Tibial artery (tissue), 4 donors: ENCODE measurements at regions not wholly inside any gene's neighbourhood (a gene's known extent, or its start where the extent isn't known, plus 50 kb on each side); places are given as distances from the start of the nearest gene placed in this dataset.

Source experiments
- DNase-seq, 2 donors: peaks; one replicate each; pipeline ENCODE4 v3.0.0-alpha.2; 2019
- H3K27ac ChIP-seq, 2 donors: fragments of 200-600 bp; sonication (generic) in 1 of 2; 1 replicate in 1 of 2; 2 replicates in 1 of 2; pipeline ENCODE4 v1.5.1; 2018 to 2019; ENCODE audit warnings: mild to moderate bottlenecking in 1 of 2
- H3K27me3 ChIP-seq, 2 donors: fragments of 200-600 bp; sonication (generic) in 1 of 2; one replicate each; pipeline versions ENCODE4 v1.5.1 to v1.6.0; 2016 to 2019
- H3K36me3 ChIP-seq, 3 donors: fragments of 200-600 bp; sonication (generic) in 2 of 3; one replicate each; pipeline ENCODE4 v1.5.1; 2016 to 2019; ENCODE audit warnings: mild to moderate bottlenecking in 2 of 3
- H3K4me1 ChIP-seq, 4 donors: fragments of 200-600 bp; sonication (generic) in 2 of 4; 1 replicate in 3 of 4; 2 replicates in 1 of 4; pipeline ENCODE4 v1.5.1; 2016 to 2019
- H3K4me3 ChIP-seq, 2 donors: fragments of 200-600 bp; sonication (generic) in 1 of 2; 1 replicate in 1 of 2; 2 replicates in 1 of 2; pipeline ENCODE4 v1.5.1; 2018 to 2019; ENCODE audit warnings: mild to moderate bottlenecking in 2 of 2
- H3K9me3 ChIP-seq, 3 donors: fragments of 200-600 bp; sonication (generic) in 1 of 3; one replicate each; pipeline ENCODE4 v1.5.1; 2016 to 2019
- CTCF ChIP-seq, 2 experiments: fragments of 200-600 bp in 1 of 2; fragments of 450-650 bp in 1 of 2; IDR thresholded peaks; one replicate each; pipeline ENCODE4 v1.5.1; 2017 to 2019; ENCODE audit warnings: antibody characterized with exemption in 2 of 2, mild to moderate bottlenecking in 1 of 2, moderate library complexity in 1 of 2
- intact Hi-C: fragments of 100-400 bp; cut with DNase I; formaldehyde crosslinking; loops from one replicate; pipeline ENCODE4 v1.15.0; 2023; ENCODE audit warnings: low total_unique reads

- no peak overlapping the region for H3K27ac ChIP-seq
- no peak for DNase-seq
Measured at GRCh38 chr13:99132295-99132835, 68.3 kb upstream of the UBAC2 start.

GRCh38 chr13:99133230-99133629, 67.4 kb upstream of the UBAC2 start:
- intact Hi-C loops: no loop called here
- no peak overlapping the region for H3K27ac ChIP-seq
- no peaks in the 10 kb centered on the region for H3K4me1 ChIP-seq
- H3K4me3 ChIP-seq: no peak overlapping the region
- no peak for TF ChIP-seq CTCF (IDR thresholded peaks at IDR 0.05)
- no peaks in the 10 kb centered on the region for H3K27me3 ChIP-seq
- no peaks in the 10 kb centered on the region for H3K36me3 ChIP-seq
- no peak for DNase-seq
- H3K9me3 ChIP-seq: no peaks in the 10 kb centered on the region

More at GRCh38 chr13:99132295-99132835, 68.3 kb upstream of the UBAC2 start:
- no peaks in the 10 kb centered on the region for H3K27me3 ChIP-seq
- H3K4me1 ChIP-seq: no peaks in the 10 kb centered on the region
- intact Hi-C loops: no loop called here
- no peak for TF ChIP-seq CTCF (IDR thresholded peaks at IDR 0.05)
- no peaks in the 10 kb centered on the region for H3K36me3 ChIP-seq
- no peaks in the 10 kb centered on the region for H3K9me3 ChIP-seq
- H3K4me3 ChIP-seq: no peak overlapping the region

GRCh38 chr13:99133848-99134247, 66.8 kb upstream of the UBAC2 start:
- no peak for DNase-seq
- Histone ChIP-seq H3K27ac (no peak overlapping the region), H3K36me3 (no peaks in the 10 kb centered on the region), H3K27me3 (no peaks in the 10 kb centered on the region), H3K4me3 (no peak overlapping the region), H3K4me1 (no peaks in the 10 kb centered on the region), H3K9me3 (no peaks in the 10 kb centered on the region)
- TF ChIP-seq CTCF (IDR thresholded peaks at IDR 0.05): no peak
- intact Hi-C loops: no loop called here

GRCh38 chr13:99135591-99135990, 65.1 kb upstream of the UBAC2 start:
- TF ChIP-seq CTCF (IDR thresholded peaks at IDR 0.05): no peak
- DNase-seq: no peak

GRCh38 chr13:99136427-99136954, 64.2 kb upstream of the UBAC2 start:
- no peak for TF ChIP-seq CTCF (IDR thresholded peaks at IDR 0.05)
- intact Hi-C loops: no loop called here
- Histone ChIP-seq H3K9me3 (no peaks in the 10 kb centered on the region), H3K27ac (no peak overlapping the region), H3K36me3 (no peaks in the 10 kb centered on the region), H3K4me1 (no peaks in the 10 kb centered on the region), H3K4me3 (no peak overlapping the region), H3K27me3 (peaks cover 0 to 4% of the 10 kb centered on the region in 2 donors)
- no peak for DNase-seq

More at GRCh38 chr13:99135591-99135990, 65.1 kb upstream of the UBAC2 start:
- Histone ChIP-seq H3K27ac (no peak overlapping the region), H3K4me3 (no peak overlapping the region), H3K36me3 (no peaks in the 10 kb centered on the region), H3K27me3 (no peaks in the 10 kb centered on the region), H3K9me3 (no peaks in the 10 kb centered on the region), H3K4me1 (no peaks in the 10 kb centered on the region)
- intact Hi-C loops: no loop called here

GRCh38 chr13:99140831-99141230, 59.8 kb upstream of the UBAC2 start:
- H3K36me3 ChIP-seq: no peaks in the 10 kb centered on the region
- H3K4me3 ChIP-seq: no peak overlapping the region
- H3K9me3 ChIP-seq: no peaks in the 10 kb centered on the region
- no peak for DNase-seq
- H3K27ac ChIP-seq: no peak overlapping the region
- H3K4me1 ChIP-seq: no peaks in the 10 kb centered on the region
- TF ChIP-seq CTCF (IDR thresholded peaks at IDR 0.05): no peak
- peaks cover 0 to 4% of the 10 kb centered on the region in 2 donors for H3K27me3 ChIP-seq
- intact Hi-C loops: no loop called here
